ENCODE measurements at regions not wholly inside any gene's neighbourhood (a gene's known extent, or its start where the extent isn't known, plus 50 kb on each side); places are given as distances from the start of the nearest gene placed in this dataset.

GRCh38 chr10:113445736-113446135 lies 107.1 kb upstream of the HABP2 start:
- Histone ChIP-seq H3K4me2 (no peak overlapping the region), H3K4me1 (ENCODE audit: insufficient read depth) (no peaks in the 10 kb centered on the region), H3K4me3 (no peak overlapping the region), H3K79me2 (replicated peaks; ENCODE audit: insufficient read depth) (no peaks in the 10 kb centered on the region), H3K9me2 (ENCODE audit: insufficient read depth) (no peaks in the 10 kb centered on the region), H3K36me3 (ENCODE audit: insufficient read depth) (no peaks in the 10 kb centered on the region), H3K27ac (ENCODE audit: low read depth) (no peak overlapping the region), H3K27me3 (ENCODE audit: insufficient read depth) (no peaks in the 10 kb centered on the region), H4K20me1 (replicated peaks; ENCODE audit: insufficient read depth) (no peaks in the 10 kb centered on the region), H2AFZ (no peak overlapping the region), H3F3A (replicated peaks; ENCODE audit: low read depth) (no peaks in the 10 kb centered on the region)
- no peaks in the 10 kb centered on the region for H3K4me1 Mint-ChIP-seq
- H3K27me3 Mint-ChIP-seq (ENCODE audit: insufficient read depth, low read depth, poor library complexity): peaks cover 2% of the 10 kb centered on the region
- no peak for TF ChIP-seq POLR2AphosphoS5 (IDR thresholded peaks at IDR 0.05; ENCODE audit: low read depth)
- ATAC-seq: no peak
- H3K4me3 Mint-ChIP-seq: no peak overlapping the region
- no peak for DNase-seq (ENCODE audit: low spot score)
- H3K27ac Mint-ChIP-seq: no peak overlapping the region
- H3K36me3 Mint-ChIP-seq (ENCODE audit: low read depth): no peaks in the 10 kb centered on the region
- no peaks in the 10 kb centered on the region for H3K9me3 Mint-ChIP-seq

GRCh38 chr10:113446739-113447138 lies 106.1 kb upstream of the HABP2 start:
- H3K27me3 ChIP-seq (ENCODE audit: insufficient read depth): no peaks in the 10 kb centered on the region
- ATAC-seq: no peak
- no peaks in the 10 kb centered on the region for H3K9me2 ChIP-seq (ENCODE audit: insufficient read depth)
- H3K4me3 Mint-ChIP-seq: no peak overlapping the region
- H3K9me3 Mint-ChIP-seq: no peaks in the 10 kb centered on the region
- no peaks in the 10 kb centered on the region for H3K79me2 ChIP-seq (replicated peaks; ENCODE audit: insufficient read depth)
- no peak for DNase-seq (ENCODE audit: low spot score)
- H3K27ac ChIP-seq (ENCODE audit: low read depth): no peak overlapping the region
- no peaks in the 10 kb centered on the region for H4K20me1 ChIP-seq (replicated peaks; ENCODE audit: insufficient read depth)
- no peaks in the 10 kb centered on the region for H3F3A ChIP-seq (replicated peaks; ENCODE audit: low read depth)
- H3K36me3 ChIP-seq (ENCODE audit: insufficient read depth): no peaks in the 10 kb centered on the region
- no peak overlapping the region for H3K27ac Mint-ChIP-seq
- H2AFZ ChIP-seq: no peak overlapping the region
- no peak overlapping the region for H3K4me3 ChIP-seq
- no peaks in the 10 kb centered on the region for H3K4me1 ChIP-seq (ENCODE audit: insufficient read depth)
- no peaks in the 10 kb centered on the region for H3K4me1 Mint-ChIP-seq
- no peaks in the 10 kb centered on the region for H3K36me3 Mint-ChIP-seq (ENCODE audit: low read depth)
- peaks cover 1% of the 10 kb centered on the region for H3K27me3 Mint-ChIP-seq (ENCODE audit: insufficient read depth, low read depth, poor library complexity)
- H3K4me2 ChIP-seq: no peak overlapping the region
- no peak for TF ChIP-seq JUNB (IDR thresholded peaks at IDR 0.05; ENCODE audit: unreplicated experiment)
- no peak for TF ChIP-seq NANOG (IDR thresholded peaks at IDR 0.05; ENCODE audit: borderline replicate concordance)
- no peak for TF ChIP-seq EZH2 (IDR thresholded peaks at IDR 0.05; ENCODE audit: low read depth, unreplicated experiment)
- TF ChIP-seq CREB1 (CRISPR knock-in tag; IDR thresholded peaks at IDR 0.05; ENCODE audit: low read depth): no peak
- TF ChIP-seq EZH2phosphoT487 (IDR thresholded peaks at IDR 0.05; ENCODE audit: unreplicated experiment): no peak
- no peak for TF ChIP-seq ZNF114 (CRISPR knock-in tag; IDR thresholded peaks at IDR 0.05)
- TF ChIP-seq REST (IDR thresholded peaks at IDR 0.05; ENCODE audit: unreplicated experiment): no peak
- TF ChIP-seq ETS1 (IDR thresholded peaks at IDR 0.05): no peak
- no peak for TF ChIP-seq ZNF462 (CRISPR knock-in tag; IDR thresholded peaks at IDR 0.05)
- TF ChIP-seq STAT1 (IDR thresholded peaks at IDR 0.05; ENCODE audit: unreplicated experiment): no peak
